NT2/D1 (cell line): ENCODE measurements at regions not wholly inside any gene's neighbourhood (a gene's known extent, or its start where the extent isn't known, plus 50 kb on each side); places are given as distances from the start of the nearest gene placed in this dataset.

Experiments
- DNase-seq: peaks from one replicate; pipeline ENCODE4 v3.0.0-alpha.2; 2011; ENCODE audit warnings: low read depth, low spot score
- H3K27me3 ChIP-seq: 2 replicates; pipeline ENCODE4 v1.6.0; 2011; ENCODE audit warnings: mild to moderate bottlenecking; ENCODE audit not compliant: insufficient read length, insufficient read depth
- H3K36me3 ChIP-seq: 2 replicates; pipeline ENCODE4 v1.6.1; 2011; ENCODE audit warnings: mild to moderate bottlenecking, low read length, mixed read lengths; ENCODE audit not compliant: insufficient read depth, insufficient read length
- H3K4me1 ChIP-seq: 2 replicates; pipeline ENCODE4 v1.5.1; 2011; ENCODE audit not compliant: insufficient read depth, insufficient read length
- H3K4me3 ChIP-seq: 2 replicates; pipeline ENCODE4 v1.5.1; 2011; ENCODE audit warnings: low read depth; ENCODE audit not compliant: insufficient read length
- H3K9ac ChIP-seq: 2 replicates; pipeline ENCODE4 v1.6.0; 2011; ENCODE audit warnings: low read depth; ENCODE audit not compliant: insufficient read length
- H3K9me3 ChIP-seq: 2 replicates; pipeline ENCODE4 v1.5.1; 2011; ENCODE audit warnings: mild to moderate bottlenecking, low read length; ENCODE audit not compliant: insufficient read depth
- SUZ12 ChIP-seq: IDR thresholded peaks from 2 replicates; pipeline ENCODE4 v1.6.1; 2011; ENCODE audit not compliant: insufficient read length, insufficient read depth; ENCODE audit errors: extremely low read depth
- YY1 ChIP-seq: IDR thresholded peaks from 2 replicates; pipeline ENCODE4 v1.6.1; 2011; ENCODE audit not compliant: insufficient read length, insufficient read depth
- ZNF274 ChIP-seq: IDR thresholded peaks from 2 replicates; pipeline ENCODE4 v1.6.1; 2011; ENCODE audit warnings: mild to moderate bottlenecking, low read depth, low read length

DNA sequence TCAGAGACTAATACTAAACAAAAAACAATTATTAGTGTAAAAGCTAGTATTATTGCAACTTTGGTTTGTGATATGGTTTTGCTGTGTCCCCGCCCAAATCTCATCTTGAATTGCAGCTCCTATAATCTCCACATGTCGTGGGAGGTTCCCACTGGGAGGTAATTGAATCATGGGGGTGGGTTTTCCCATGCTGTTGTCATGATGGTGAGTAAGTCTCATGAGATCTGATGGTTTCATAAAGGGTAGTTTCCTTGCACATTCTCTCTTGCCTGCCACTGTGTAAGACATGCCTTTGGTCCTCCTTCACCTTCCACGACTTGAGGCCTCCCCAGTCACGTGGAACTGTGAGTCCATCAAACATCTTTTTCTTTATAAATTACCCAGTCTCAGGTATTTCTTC lies 325.9 kb upstream of the DAB2 start:
- Histone ChIP-seq H3K27me3 (no peaks in the 10 kb centered on the region), H3K4me1 (no peaks in the 10 kb centered on the region), H3K9ac (no peak overlapping the region), H3K36me3 (no peaks in the 10 kb centered on the region), H3K9me3 (no peaks in the 10 kb centered on the region), H3K4me3 (no peak overlapping the region)
- no peak for TF ChIP-seq SUZ12
- TF ChIP-seq ZNF274, result no peak
- TF ChIP-seq YY1, result no peak
- DNase-seq, result no peak

DNA sequence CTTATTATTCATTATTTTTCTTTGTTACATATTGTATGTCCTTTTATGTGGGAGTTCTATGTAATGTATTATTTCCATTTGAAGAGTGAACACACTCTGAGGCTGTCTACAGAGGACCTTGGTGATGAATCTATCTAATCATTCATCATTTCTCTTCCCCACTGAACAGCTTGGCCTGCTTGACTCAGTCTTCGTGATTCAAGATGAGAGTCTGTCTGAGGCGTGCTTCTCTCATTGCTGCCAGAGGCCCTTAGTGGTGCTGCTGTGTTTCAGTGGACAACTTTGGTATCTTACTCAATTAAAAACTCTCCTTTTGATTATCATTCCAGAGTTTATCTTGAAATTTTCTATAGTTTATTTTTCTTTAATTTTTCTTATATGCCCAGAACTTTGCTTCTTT lies 318.1 kb upstream of the DAB2 start:
- no peak overlapping the region for H3K9ac ChIP-seq
- no peaks in the 10 kb centered on the region for H3K4me1 ChIP-seq
- TF ChIP-seq SUZ12 (no peak), ZNF274 (no peak), YY1 (no peak)
- H3K27me3 ChIP-seq, result no peaks in the 10 kb centered on the region
- no peak for DNase-seq
- H3K36me3 ChIP-seq, result no peaks in the 10 kb centered on the region
- H3K9me3 ChIP-seq, result no peaks in the 10 kb centered on the region
- no peak overlapping the region for H3K4me3 ChIP-seq

DNA sequence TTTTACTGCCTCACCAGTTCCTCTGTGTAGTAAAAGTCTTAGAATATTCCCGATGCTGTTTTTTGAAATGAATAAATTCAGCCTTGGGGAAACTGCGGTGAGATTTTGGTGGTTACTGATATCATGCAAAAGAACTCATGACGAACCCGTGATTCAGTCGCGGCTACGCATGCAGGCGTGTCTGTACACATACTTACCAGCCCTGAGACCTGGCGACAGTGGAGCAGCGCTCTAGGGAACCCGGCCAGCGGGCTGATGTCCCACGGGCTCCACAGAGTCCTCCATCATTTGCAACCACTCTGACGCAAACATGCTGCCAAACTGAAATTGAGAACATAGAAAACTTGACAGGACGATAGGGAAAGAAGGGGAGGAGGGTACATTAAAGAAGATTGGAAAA lies 315.6 kb upstream of the DAB2 start:
- TF ChIP-seq ZNF274 (no peak), YY1 (no peak), SUZ12 (no peak)

DNA sequence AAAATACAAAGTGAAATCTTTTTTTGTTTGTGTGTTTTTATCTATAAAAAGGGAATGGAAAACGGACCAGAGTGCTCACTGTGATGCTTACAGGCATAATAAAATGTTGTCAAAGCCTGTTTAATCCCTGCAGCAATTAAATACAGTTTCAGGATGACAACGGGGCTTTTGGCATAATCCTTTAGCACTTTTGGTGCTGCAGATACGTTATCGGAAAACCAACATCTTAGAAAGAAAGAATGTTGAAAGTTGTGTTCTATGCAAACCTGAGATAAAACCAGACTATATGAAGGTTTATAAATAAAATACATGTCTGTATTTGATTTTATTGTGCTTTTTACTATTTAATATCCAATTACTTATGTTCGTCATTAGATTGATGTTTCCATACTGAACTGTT lies 307.4 kb upstream of the DAB2 start:
- Histone ChIP-seq H3K4me1 (no peaks in the 10 kb centered on the region), H3K4me3 (no peak overlapping the region), H3K9me3 (no peaks in the 10 kb centered on the region), H3K27me3 (no peaks in the 10 kb centered on the region), H3K36me3 (no peaks in the 10 kb centered on the region), H3K9ac (no peak overlapping the region)
- DNase-seq, result no peak
- TF ChIP-seq ZNF274 (no peak), YY1 (no peak), SUZ12 (no peak)

More for the DNA sequence above, 315.6 kb upstream of the DAB2 start:
- Histone ChIP-seq H3K9me3 (no peaks in the 10 kb centered on the region), H3K9ac (no peak overlapping the region), H3K4me1 (no peaks in the 10 kb centered on the region), H3K27me3 (no peaks in the 10 kb centered on the region), H3K36me3 (no peaks in the 10 kb centered on the region), H3K4me3 (no peak overlapping the region)
- no peak for DNase-seq

DNA sequence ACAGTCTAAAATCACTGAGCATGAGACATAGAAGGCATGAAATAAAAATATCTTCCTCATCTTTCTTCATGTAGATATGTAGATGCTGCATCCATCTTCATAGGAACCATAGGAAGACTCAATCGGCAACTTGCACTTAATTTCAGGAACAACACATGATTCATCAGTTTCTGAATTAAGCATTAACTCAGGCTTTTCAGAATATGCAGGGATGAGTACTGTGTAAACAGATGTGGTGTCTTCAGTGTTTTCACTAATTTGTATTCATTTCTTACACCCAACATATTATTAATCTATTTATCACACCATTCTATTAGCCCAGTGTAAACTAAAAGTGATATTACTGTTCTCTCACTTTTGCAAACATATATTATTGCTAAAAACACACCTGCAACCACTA lies 305.9 kb upstream of the DAB2 start:
- no peak overlapping the region for H3K9ac ChIP-seq
- DNase-seq, result no peak
- no peaks in the 10 kb centered on the region for H3K4me1 ChIP-seq
- H3K27me3 ChIP-seq, result no peaks in the 10 kb centered on the region
- H3K36me3 ChIP-seq, result no peaks in the 10 kb centered on the region
- H3K4me3 ChIP-seq, result no peak overlapping the region
- H3K9me3 ChIP-seq, result no peaks in the 10 kb centered on the region
- no peak for TF ChIP-seq SUZ12
- no peak for TF ChIP-seq YY1
- TF ChIP-seq ZNF274, result no peak

DNA sequence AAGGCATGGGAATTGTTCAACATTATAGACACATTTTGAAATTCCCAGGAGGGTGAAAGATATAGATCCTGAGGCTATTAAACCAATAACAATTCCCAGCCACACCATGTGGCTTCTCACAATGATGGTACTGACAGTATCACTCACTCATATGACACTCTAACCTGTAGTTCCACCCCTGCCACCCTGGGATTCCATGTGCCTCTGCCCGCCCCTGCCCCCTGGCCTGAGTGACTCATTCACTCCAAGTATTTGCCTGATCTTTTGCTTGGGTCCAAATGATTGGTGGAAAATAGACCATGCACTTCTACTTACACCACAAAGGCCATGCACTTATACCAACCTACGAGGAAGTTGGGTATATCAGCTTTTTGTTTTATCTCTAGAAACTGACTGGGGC lies 305.2 kb upstream of the DAB2 start:
- H3K27me3 ChIP-seq, result no peaks in the 10 kb centered on the region
- H3K9me3 ChIP-seq, result no peaks in the 10 kb centered on the region
- no peaks in the 10 kb centered on the region for H3K4me1 ChIP-seq
- no peak overlapping the region for H3K4me3 ChIP-seq
- no peak for DNase-seq
- TF ChIP-seq SUZ12 (no peak), YY1 (no peak), ZNF274 (no peak)
- no peaks in the 10 kb centered on the region for H3K36me3 ChIP-seq
- H3K9ac ChIP-seq, result no peak overlapping the region

DNA sequence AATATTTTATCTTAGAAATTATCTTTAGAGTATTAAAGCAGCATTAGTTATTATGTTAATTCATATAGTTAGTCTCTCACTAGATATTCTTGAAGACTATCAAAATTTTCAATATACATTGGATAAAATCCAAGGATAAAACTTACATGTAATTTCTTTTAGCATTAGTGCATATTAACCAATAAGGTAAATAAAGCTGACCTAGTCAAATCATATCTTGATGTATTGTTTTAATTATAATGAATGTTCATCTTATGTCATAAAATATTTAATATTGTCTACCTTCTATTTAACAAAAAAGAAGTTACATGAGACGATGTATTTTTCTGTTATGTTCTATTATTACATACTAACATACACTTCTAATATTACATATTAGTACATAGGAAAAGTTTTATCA lies 301.7 kb upstream of the DAB2 start:
- no peak for TF ChIP-seq YY1
- TF ChIP-seq ZNF274, result no peak
- no peak for TF ChIP-seq SUZ12
- DNase-seq, result no peak
- H3K36me3 ChIP-seq, result no peaks in the 10 kb centered on the region
- H3K4me3 ChIP-seq, result no peak overlapping the region
- no peaks in the 10 kb centered on the region for H3K4me1 ChIP-seq
- no peak overlapping the region for H3K9ac ChIP-seq
- no peaks in the 10 kb centered on the region for H3K9me3 ChIP-seq
- no peaks in the 10 kb centered on the region for H3K27me3 ChIP-seq

DNA sequence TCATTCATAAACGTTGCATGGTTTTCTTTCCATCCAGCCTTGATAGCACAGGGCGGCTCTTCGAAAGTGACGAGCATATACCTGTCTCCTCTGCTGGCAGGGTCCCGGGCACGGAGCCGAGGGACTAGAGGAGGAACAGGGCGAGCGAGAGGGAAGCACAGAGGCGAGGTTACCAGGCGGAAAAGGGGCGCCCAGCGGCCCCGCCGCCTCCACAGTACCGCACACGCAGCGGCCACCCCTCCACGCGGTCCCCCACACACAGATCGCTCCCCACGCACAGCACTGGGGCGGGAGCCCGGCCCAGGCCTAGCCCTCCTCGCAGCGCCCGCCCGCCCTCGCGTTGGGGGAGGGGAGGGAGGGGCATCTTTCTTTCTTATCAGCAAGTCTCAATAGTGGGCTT lies 296.6 kb upstream of the DAB2 start:
- Histone ChIP-seq H3K9ac (no peak overlapping the region), H3K4me1 (no peaks in the 10 kb centered on the region), H3K36me3 (no peaks in the 10 kb centered on the region), H3K27me3 (no peaks in the 10 kb centered on the region), H3K4me3 (no peak overlapping the region), H3K9me3 (no peaks in the 10 kb centered on the region)
- no peak for DNase-seq
- TF ChIP-seq ZNF274 (no peak), YY1 (no peak), SUZ12 (no peak)
